Posterior cingulate gyrus (tissue), 11 donors: ENCODE measurements at regions not wholly inside any gene's neighbourhood (a gene's known extent, or its start where the extent isn't known, plus 50 kb on each side); places are given as distances from the start of the nearest gene placed in this dataset.
A peak's percentile ranks its signal among the peaks of the same experiment; 100 is the strongest.

Experiments
- DNase-seq, 10 donors: peaks; one replicate each; pipeline versions ENCODE4 v3.0.0 to v3.0.0-alpha.2; 2020 to 2021; ENCODE audit warnings: mixed read lengths in 3 of 10
- intact Hi-C: fragments of 100-400 bp; cut with DNase I; formaldehyde crosslinking; loops from one replicate; pipeline ENCODE4 v1.15.1; 2023

DNA sequence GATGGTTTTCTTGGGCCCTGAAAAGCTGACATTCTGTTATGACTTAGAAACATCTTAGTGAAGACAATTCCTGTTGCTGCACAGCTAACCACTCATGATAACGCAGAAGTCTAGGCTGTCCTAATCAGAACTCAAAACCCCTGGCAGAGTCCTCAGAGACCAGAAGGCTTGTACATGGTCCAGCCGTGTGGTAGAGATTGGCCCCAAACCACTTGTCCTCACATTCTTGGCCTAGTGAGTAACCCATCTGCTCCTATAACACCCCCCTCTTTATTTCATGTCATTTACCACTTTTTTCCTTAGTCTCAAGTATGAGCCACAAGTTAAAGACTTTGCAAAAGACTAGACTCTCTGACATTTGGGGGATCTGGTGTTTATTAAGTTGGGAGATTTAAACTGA is 116.5 kb upstream of the ADAMTS18 start:
- intact Hi-C loops: no loop called here
- DNase-seq: no peak

DNA sequence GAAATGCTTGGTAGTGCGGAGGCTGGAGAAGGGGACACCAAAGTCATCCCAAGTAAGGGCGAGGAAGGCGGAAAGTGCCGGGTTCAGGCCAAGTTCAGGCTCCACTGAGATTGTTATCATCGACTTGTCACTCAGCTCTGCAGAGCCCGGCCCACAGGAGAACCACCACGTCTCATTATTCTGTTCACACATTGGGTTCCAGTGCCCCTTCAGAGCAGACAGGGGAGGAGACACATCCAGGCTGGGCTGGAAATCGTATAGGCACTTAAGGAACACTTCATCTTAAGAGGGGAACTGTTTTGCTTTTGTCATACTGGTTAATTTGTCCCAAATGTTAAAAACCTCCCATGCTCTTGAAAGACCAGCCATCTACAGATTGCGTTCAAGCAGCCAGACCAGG is 118.3 kb upstream of the ADAMTS18 start:
- intact Hi-C loops: no loop called here
- DNase-seq: no peak

DNA sequence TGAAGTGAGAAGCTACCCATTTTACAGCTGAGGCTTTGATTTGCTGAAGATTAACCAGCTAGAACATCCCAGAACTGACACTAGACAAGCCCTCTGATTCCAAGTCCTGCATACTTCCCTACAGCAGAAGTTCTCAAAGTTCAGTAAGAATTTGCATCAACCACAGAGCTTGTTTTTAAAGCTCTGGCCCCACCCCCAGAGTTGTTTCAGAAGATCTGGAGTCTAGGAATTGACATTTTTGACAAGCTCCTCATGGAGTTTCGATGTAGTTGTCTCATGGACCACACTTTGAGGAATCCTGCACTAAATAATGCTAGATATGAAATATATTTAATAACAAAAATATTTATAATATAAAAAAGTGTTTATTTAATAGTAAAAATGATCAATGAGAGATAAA is 120.3 kb upstream of the ADAMTS18 start:
- DNase-seq: no peak
- intact Hi-C loops: no loop called here

DNA sequence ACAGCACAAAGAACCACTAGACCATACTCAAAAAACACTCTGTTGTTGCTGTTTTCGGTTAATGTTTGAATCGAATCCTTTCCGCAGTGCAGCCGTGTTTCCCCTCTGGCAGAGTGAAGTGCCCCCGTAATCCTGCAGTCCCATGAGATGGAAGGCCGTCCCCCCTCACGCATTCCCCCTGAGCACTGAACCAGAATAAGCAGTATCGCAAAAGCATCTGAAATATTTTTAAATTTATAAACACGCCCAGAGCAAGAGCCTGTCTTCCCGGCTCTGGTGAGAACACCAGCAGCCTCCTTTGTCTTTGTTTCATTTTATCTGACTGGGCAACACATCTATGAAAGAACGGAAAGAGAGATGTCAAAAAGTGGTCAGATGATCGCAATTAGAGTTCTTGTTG is 121.0 kb upstream of the ADAMTS18 start:
- no peak for DNase-seq

DNA sequence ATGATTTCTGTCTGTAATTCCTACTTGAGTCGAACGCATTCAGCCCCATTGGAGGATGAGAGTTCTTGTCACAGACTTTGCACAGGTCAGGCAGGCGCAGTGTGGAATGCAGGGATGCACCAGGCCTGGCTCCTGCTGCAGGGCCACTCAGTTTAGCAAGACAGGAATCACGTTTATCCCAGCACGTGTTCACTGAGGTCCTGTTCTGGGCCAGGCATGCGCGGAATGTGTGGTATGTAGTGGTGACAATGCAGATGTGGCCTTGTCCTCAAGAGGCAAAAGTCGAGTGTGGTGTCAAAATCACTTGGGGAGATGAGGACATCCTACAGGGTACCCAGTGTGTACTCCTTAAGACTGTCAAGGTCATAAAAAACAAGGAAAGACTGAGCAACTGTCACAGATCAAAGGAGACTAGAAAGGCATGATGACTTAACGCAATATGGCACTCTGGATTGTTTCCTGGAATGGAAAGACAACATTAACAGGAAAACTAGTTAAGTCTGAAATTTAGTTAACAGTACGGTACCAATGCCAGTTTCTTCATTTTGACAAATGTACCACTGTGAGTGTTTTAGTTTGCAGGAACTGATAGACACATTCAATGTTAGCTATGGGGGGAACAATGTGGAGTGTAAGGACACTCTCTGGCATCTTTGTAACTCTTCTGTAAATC is 121.5 kb upstream of the ADAMTS18 start:
- no peak for DNase-seq
- intact Hi-C loops: no loop called here

More for the DNA sequence above, 121.0 kb upstream of the ADAMTS18 start:
- intact Hi-C loops: no loop called here

DNA sequence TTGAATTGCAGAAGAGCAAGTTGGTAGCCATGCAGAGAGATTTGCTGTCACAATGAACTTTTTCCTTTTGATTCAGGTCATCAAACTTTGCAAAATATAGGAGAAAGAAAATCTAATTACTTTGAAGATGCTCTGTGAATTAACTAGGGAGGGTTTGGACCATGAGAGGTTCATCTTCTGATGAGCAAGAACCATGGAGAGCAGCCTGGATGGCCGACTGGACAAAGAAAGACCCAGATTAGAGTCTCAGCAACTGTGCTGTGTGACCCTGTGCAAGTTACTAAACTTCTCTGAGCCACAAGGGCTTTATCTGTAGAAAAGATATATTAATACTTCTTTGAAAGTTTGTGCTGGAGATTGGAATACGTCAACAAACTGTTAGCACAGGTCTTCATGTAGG is 122.6 kb upstream of the ADAMTS18 start:
- no peak for DNase-seq
- intact Hi-C loops: no loop called here

DNA sequence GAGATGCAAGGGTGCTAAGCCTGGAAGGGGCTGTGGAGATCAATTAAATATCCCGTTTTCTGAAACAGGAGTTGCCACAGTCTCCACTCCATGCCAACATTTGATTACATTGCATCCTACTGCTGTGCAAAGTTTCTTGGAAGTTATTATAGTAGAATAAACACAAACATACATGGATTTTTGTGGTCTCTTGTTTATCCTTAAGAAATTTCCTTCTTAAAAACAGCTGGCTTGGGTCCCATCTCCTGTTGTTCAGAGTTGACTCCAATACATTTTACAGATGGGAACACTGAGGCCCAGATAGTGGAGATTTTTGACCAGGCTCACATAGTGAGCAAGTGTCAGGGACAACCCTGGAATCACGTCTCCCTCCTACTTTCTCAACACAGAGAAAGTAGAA is 124.0 kb upstream of the ADAMTS18 start:
- no peak for DNase-seq
- intact Hi-C loops: no loop called here

DNA sequence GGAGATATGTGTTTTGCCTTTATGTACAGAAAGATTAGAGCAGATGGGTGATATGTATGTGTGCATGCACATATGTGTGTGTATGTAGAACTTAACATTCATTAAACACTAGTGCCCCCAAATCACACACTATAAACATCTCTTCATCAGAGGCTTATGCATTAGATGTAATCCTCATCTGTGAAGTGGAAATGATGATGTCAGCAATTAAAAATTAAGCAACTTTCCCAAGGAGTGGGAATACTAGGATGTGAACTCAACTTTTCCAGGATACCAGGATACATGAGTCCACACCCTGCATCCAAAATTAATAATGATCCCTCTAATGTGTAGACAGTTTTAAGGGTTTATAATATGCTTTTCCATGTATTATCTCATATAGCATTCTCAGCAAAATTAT is 127.7 kb upstream of the ADAMTS18 start:
- intact Hi-C loops: no loop called here

DNA sequence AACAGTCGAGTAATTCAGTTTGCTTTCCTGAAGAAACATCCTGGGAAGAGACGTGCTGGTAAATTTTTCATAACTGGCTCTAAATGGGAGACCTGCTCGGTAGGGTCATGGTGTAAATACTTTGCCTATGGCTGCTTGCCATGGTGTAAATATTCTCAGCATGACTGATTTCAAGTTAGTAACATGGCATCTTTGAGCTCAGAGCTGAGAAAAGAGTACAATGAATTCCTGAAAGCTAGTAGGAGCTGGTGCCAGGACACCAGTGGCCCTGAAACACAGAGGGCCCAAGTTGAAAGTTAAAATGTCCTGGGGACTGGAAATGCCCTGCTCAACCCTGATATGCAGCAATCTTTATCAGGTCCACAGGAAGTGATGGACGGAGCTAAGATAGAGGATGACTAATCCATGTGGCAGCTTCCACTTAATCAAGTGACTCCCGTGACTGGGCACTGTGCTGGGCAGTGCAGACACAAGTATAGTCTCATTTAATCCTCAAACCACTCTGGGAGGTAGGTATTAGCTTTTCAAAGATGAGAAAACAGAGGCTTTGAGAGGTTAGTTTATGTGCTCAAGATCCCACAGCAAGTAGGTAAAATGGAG is 130.1 kb upstream of the ADAMTS18 start:
- no peak for DNase-seq
- intact Hi-C loops: no loop called here

More for the DNA sequence above, 127.7 kb upstream of the ADAMTS18 start:
- DNase-seq: no peak

DNA sequence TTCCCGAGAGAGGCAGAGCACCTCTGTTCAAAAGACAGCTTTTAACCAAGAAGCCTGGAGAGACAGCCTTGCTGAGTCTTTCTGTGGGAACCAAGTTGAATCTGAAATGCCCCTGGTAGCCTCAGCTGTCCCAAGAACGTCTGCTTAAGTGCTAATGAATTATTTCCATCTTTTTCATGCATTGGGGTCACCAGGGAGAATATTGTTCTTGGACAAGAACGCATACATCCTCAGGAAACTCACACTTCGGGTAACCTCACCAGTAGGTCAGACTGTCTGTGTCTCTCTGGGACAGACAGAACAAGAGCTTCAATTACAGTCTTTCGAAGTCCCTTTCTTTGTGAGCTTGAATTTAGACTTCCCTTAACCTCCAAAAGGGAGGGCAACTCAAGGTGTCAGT is 134.6 kb upstream of the ADAMTS18 start:
- DNase-seq: no peak
- intact Hi-C loops: no loop called here

DNA sequence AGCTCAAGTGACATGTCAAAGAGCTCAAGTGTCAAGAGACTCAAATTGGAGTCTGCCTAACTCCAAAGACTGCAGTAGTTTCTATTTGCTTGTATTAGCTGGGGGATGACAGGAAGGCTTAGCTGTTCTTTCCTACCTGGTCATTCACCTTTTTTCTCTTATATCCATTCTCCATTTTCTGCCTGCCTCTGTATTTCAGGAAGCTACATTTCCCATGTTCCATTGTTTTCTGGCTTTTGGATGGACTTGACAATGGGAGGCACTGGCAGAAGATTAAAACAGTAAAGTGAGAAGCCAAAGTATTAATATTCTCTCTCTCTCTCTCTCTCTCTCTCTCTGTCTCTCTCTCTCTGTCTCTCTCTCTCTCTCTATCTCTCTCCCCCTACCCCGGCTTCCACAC is 135.7 kb upstream of the ADAMTS18 start:
- intact Hi-C loops: no loop called here
- no peak for DNase-seq

DNA sequence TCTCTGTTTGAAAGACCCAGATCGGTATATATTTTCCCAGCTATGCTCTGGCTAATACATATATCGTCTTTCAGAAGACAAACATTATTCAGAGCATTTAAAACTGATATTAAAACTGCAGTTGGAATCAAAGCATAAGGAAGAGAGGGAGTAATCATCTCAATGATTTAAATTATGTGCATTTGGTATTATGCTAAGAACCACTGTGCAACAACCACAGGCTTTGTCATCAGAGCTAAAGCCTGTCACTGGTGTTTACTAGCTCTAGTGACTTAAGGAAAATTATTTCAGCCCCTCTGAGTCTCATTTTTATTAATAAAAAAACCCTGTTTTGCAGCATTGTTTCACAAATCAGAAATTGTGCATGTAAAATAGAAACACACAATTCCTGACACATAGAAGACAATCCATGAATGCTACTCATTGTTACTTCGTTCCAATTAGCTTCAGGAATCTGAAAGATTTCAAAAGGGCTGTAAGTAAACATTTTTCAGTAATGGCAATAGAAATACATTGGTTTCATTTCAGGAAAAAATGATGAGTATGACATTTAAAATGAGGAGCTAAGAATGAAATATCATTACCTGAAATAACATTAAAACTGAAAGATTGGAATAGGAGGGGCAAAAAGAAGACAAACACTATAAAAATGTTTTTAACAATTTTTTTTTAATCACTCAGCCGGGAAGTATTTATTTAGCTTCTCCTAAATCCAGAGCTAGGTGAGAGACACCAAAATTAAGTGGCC is 136.5 kb upstream of the ADAMTS18 start:
- intact Hi-C loops: no loop called here
- DNase-seq: no peak

DNA sequence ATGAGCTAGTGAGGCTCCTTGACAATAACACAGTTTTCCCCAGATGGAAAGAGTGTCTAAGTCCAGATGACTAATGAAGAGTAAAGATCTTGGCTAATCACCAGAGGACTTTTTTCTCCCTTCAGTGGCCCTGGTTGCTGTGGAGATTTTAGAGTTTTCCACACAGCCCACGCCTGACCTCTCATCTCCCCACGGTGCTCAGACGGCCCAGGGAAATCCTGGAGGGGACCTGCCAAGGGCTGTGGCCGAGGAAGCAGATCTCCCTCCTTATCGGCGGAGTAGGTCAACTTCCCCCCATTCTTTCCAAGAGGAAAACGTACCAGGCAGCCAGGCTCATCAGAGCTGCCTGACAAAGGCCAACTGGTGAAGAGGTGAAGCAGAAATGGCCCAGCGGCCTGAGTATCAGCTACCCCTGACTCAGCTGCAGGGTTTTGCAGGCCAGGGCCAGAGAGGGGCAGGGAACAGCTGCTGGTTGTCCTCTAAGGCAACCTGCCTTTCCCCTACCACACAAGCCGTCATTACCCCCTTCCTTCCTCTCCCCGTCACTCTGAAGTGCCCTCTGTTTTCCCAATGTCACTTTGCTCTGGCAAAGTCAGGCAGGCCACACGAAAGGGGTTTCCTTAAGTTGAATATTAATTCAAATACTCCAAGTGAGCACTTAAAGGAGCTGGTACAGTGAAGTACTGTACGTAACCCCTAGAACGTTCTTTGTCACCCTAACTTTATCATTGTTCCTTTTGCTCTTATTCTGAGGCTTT is 140.2 kb upstream of the ADAMTS18 start:
- intact Hi-C loops: no loop called here
- DNase-seq: no peak

DNA sequence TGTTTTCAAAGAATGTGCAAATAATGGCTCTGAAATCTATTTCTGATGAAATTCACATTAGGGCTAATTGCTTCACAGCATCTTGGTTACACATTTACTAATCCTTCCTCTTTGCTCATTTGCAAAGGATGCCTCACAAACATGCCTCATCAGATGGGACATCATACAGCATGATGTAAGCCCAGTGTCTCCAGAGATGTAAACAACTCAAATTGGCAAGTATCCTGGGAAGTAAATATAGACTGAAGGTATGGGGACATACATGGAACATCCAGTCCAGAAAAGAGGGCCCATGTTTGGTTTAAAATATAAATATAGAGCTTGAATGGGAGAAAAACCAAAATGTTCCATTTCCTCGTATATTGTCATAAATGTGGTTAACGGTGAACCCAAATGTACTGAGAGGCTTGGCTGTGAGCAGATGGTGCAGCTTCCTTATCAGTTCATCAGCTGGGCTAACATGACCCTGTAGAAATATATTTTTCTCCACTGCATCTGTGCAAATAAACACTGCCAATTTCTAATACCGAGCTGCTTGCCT is 142.9 kb upstream of the NUDT7 start:
- intact Hi-C loops: no loop called here
- DNase-seq: no peak

DNA sequence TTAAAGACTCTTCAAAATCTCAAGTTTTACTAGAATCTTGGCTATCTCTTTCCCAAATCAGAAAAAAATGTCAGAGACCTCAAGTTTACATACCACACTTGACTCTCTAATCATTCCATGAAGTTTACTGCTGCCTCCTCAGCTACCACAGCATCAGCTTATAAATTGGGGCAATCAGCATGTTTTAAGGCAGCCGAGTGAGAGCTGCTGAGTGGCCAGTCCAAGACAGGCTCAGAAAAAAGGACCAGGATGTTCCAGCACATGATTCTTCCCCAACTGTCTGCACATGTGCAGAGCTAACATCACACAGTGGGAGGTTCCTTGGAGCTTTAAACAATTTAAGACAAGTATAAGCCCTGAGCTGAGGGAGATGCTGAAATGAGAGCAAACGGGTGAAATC is 140.6 kb upstream of the NUDT7 start:
- intact Hi-C loops: no loop called here
- no peak for DNase-seq

DNA sequence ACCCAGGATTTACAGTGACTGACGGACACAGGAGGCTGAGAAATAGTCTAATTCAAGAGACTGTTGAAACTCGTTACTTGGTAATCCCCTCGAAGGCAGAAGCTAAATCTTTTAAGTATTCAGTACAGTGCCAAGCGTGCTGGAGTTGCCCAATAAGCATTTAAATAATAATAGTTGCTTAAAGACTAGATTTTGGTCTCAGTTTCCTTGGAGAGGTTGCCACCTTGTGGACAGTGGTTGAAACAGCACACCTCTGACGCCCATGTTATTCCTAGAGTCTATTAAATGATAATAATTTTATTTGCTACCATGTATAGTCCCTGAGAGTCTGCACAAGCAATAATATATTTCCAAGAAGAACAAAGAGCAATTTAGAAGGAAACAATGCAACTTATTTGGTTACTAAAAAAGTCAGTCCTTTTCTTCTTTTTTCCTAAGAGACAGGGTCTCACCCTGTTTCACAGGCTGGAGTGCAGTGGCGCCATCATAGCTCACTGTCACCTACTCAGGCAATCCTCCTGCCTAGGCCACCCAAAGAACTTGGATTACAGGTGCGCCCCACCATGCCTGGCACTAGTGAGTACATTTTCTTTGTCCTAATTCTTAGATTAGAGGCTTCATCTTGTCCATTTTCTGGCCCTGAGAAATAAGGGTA is 138.0 kb upstream of the NUDT7 start:
- DNase-seq: peak in 5 of 10 donors; percentile 15 to 61 (median 49)
- intact Hi-C loops: loop anchor here (1.0 kb wide), 1 partner anchor 348 kb away; no protein-coding TSS in a partner anchor

DNA sequence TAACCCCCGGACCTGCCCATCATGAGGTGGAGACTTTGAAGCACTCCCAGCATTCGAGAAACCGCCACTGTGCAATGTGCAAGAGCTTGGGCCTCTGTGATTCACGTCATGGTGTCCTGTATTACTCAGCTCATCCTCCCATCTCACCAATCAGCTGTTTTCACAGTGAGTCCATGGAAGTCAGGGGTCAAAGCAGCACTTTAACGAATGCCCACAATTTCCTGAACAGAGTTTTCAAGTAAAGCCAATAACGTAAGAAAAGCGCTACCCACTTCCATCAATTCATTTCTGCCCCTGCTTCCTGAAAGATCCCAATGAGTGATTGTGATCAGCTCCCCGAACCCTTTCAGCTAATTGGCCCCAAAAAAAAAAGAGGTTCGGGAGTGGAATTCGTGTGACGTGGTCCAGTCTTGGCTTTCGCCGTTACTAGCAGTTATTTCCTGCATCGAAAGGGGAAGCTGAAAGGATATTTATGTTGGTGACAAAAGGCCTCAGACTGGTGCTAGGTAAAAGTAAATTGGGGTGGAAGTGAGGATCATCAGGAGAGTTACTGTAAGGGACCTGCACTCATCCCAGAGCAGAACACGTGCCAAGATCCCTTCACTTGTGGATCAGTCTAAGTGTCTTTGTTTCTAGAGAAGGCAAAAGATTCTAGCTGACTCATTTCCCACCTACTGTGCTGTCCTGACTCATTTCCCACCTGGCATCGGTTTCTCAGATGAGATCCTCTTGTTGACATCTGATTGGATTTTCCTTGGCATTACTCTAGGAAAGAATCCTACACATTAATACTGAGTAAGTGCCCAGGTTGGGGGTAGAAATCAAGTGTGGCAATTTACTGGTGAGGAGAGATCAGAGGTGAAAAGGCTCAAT is 136.7 kb upstream of the NUDT7 start:
- intact Hi-C loops: no loop called here

DNA sequence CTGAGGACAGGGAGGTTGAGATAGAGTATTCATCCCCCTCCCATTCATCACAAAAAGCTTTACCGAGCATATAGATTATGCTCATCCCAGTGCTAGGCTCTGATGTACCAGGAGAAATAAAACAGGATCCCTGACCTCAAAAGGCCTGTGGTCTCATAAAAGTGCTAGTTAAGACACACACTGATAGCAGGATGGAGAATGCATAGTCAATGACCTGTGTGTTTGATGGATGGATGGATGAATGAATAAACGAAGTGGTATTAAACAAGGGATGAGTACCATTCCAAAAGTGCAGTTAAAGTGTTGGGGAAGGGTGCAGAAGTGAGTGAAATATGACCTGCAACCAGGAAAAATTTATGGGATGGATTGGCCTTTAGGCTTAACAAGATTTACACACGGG is 133.9 kb upstream of the NUDT7 start:
- intact Hi-C loops: no loop called here
- no peak for DNase-seq

More for the DNA sequence above, 136.7 kb upstream of the NUDT7 start:
- no peak for DNase-seq

DNA sequence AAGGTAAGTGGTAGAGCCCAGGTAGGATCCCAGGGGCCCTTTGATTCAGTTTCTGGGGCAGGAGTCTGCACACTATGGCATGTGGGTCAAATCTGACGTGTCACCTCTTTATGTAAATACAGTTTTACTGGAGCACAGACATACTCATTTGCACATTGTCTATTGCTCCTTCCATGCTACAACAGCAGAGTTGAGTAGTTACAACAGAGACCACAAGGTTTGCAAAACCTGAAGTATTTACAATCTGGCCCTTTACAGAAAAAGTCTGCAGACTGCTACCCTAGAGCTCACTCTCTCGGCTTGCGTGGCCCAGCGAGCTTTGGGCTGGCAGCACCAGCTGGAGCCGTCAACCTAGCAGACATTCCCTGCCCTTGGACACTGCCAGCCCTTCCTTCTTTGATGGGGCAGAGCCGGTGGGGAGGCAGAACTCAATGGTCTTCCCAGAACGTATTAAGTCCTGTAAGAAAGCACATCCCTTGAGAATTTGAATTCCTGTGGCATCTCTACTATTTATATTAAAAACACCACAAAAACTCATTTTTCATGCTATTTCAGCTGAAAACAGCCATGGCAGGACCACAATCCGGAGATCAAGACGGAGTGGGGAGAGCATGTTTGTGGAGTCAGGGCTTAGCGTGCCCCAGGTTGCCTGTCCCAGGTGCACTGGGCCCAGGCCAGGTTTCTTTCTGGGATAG is 133.1 kb upstream of the NUDT7 start:
- DNase-seq: no peak
- intact Hi-C loops: no loop called here
